NCI-H2081 (cell line): ENCODE measurements at regions not wholly inside any gene's neighbourhood (a gene's known extent, or its start where the extent isn't known, plus 50 kb on each side); places are given as distances from the start of the nearest gene placed in this dataset.
"Not testable (repeated sequence)": the region's sequence is repeated elsewhere in the genome, so short reads cannot be mapped to it uniquely, and the experiment has no call there.

Experiments used
- DNase-seq, 2 experiments: peaks; one replicate each; lab custom pipeline; 2025; lab: John Stamatoyannopoulos, UW

- no peak for DNase-seq
These were observed 239.8 kb downstream of the RBM19 start for GRCh38 chr12:113726254-113726819.

DNA sequence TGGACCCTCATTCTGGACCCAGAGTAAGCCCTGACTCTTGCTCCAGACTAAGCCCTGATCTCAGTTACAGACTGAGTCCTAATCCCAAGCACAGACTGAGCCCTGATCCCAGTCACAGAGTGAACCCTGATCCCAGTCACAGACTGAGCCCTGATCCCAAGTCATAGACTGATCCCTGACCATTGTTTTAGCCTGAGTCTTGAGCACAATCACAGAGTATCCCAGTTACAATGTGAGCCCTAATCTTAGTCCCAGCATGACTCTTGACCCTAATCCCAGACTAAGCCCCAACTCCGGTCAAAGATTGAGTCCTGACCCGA is 240.6 kb downstream of the RBM19 start:
- no peak for DNase-seq

GRCh38 chr12:113724794-113725556 is 241.2 kb downstream of the RBM19 start:
- peak in 1 of 2 experiments; percentile 14 for DNase-seq

- no peak for DNase-seq
These were observed 242.5 kb downstream of the RBM19 start for GRCh38 chr12:113723631-113724030.

GRCh38 chr12:113722747-113723146 is 243.4 kb downstream of the RBM19 start:
- DNase-seq: no peak

DNA sequence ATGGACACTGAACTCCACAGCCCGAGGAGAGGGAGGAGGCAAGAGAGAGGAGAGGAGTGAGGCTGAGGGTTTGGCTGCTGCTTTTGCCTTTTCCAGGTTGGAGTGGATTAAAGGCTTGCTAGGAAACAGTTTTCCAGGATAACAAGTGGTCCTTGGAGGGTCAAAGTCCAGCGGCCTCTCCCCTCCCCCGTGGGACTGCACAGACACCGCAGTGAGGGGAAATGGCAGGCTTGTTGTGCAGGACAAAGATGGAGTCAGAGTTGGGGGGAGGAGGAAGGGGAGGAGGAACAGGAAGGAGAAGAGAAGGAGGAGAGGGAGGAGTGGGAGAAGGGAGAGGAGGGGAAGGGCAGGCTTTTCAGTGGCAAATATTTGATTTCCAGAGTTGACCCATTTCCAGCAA is 245.5 kb downstream of the RBM19 start:
- DNase-seq: no peak

- DNase-seq: no peak
These were observed 246.1 kb downstream of the RBM19 start for GRCh38 chr12:113719911-113720591.

- no peak for DNase-seq
These were observed 241.5 kb upstream of the LHX5 start for GRCh38 chr12:113713156-113713555.

DNA sequence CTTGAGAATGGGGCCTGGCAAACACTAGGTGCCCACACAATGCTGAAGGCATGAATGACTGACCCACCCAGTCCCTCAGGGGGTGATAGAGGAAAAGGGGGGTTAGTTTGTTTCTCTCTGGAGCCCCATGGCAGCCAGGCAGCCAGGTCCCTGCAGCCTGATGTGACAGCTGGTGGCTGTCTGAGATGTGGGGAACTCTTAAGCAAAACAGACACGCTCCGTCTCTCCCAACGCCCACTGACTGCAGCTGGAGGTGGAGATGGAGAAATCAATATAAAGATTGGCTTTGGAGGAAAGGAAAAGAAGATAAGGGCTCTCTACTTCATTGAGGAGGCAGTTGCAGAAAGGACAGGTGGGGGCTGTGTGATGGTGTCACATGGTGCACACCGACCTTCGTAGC is 240.8 kb upstream of the LHX5 start:
- DNase-seq: no peak

DNA sequence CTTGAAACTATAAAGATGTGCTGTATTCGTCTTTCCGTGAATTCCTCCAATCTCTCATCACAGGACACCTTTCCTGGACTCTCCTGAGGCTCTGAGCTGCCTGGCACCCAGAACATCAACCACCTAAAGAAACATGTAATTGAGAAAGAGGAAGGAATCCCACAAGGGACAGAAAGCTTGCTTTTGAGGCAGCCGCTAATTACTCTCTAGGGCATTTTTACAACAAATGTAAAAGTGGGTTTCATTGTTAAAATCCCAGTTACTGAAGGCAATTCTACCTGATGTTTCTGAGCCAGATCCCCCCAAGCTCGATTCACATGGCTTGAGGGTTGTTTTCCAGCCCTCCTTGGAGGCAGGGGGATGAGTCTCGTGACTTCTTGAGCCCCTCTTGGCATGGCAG is 238.5 kb upstream of the LHX5 start:
- DNase-seq: no peak

DNA sequence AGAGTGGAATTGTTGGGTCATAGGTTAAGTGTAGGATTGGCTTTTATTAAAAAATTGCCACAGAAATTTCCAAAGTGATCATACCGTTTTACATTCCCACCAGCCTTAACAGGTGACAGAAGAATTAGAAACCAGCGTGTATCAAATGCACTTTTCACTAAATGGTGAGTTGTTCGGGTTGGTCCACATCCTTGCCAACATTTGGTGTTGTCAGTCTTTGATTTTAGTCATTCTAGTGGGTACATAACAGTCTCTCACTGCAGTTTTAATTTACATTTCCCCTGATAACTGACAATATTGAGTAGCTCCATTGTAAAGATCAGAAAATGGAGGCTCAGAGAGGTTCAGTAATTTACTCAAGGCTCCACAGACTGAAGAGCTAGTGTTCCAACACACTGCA is 237.8 kb upstream of the LHX5 start:
- DNase-seq: no peak

DNA sequence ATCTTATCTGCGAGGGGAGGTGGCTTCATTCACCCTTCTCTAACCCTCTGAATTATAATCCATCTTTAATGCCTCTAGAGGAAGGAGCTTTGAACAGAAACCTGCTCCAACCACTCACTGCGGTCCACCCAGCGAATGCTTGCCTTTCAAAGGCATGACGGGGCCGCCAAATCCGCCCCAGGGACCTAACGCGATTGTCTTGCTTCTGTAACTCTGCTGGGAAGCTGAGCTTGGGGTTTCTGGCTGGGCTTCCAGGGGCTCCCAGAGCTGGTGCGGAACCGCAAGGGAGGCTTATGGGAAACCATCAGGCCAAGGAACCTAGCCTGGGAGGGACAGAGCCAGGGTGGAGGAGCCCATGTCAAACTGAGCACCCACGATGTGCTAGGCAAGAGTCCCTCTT is 231.2 kb upstream of the LHX5 start:
- no peak for DNase-seq

- DNase-seq: no peak
These were observed 230.6 kb upstream of the LHX5 start for GRCh38 chr12:113702276-113702675.

GRCh38 chr12:113700943-113701342 is 229.3 kb upstream of the LHX5 start:
- DNase-seq: no peak

- DNase-seq: not testable (repeated sequence)
These were observed 228.3 kb upstream of the LHX5 start for GRCh38 chr12:113699984-113700383.

DNA sequence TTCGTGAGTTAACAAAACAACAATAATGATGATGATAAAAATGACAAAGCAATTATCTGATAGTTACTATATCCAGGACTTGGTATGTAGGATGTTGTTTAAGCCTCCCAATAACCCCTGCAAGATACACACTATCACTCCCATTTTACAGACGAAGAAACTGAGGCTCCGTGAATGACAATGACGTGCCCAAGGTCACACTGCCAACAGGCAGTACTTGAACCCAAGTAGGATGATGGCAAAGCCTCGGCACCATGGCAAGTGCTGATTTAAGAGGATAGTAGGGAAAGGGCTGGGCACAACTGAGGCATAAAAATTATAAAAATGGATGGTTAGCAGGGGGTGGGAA is 226.8 kb upstream of the LHX5 start:
- DNase-seq: no peak

DNA sequence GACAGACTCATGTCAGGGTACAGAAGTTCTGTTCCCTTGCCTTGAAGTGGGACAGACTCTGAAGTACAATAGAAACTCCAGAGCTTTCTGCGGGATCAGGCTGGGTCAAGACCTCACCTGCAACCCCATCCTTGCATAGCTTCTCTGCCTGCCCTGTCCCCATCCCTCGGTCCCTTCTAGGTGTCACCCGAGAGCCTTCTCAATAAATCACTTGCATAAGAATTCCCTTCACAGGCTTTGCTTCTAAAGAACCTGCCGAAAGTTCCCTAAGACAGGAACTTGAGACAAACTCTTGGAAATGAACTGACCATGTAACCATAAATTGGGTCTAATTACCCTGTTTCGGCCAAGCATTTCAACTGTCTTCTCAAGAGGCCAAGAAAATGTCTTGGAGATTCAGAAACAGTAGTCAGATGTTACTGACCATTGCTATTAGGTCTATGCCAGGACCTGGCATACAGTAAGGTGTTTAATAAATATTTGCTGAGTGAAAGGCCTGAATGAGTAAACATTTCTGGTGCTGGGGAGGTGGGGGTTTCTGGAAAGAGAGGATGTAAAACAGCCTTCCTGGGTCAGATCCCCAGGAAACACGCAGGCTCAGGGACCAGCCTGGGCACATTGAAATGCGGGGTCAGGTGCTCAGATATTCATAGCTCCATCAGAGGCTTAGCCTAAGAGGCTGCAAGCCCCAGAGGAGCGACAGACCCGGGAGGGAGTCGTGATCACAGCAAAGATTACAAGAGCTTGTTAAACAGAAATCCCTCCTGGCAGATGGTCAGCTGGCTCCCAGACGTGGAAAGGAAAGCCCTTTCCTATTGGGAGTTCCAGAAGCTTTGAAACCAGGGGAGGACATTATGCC is 226.2 kb upstream of the LHX5 start:
- no peak for DNase-seq

GRCh38 chr12:113697104-113697503 is 225.4 kb upstream of the LHX5 start:
- no peak for DNase-seq

DNA sequence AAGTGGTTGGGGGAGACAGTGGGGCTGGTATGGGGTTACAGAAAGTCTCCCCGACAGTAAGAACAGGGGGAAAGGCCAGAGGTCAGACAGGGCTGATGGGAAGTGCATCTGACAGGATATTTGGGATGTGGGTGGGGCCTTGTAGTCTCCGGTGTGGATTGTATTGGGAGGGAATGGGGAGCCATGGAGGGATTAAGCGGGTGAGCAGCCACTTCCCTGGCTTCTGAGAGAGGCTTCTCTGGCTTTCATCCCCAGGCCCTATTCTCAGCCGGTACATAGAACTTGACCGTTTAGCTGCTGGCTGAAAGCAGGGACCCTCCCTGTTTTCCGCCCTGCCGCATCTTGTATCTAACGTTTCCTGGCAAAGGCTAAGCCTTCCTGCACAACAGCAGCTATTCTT is 222.0 kb upstream of the LHX5 start:
- no peak for DNase-seq

GRCh38 chr12:113689047-113689610 is 217.5 kb upstream of the LHX5 start:
- DNase-seq: no peak

- DNase-seq: no peak
These were observed 216.6 kb upstream of the LHX5 start for GRCh38 chr12:113688313-113688712.
